GM12892 (cell line): ENCODE measurements at regions not wholly inside any gene's neighbourhood (a gene's known extent, or its start where the extent isn't known, plus 50 kb on each side); places are given as distances from the start of the nearest gene placed in this dataset.

Experiments
- POLR2A ChIP-seq: IDR thresholded peaks from 2 replicates; pipeline ENCODE4 v1.6.1; 2011; ENCODE audit warnings: low read depth, low read length, control low read depth
- POLR2AphosphoS5 ChIP-seq: IDR thresholded peaks from 2 replicates; pipeline ENCODE4 v1.6.1; 2011; ENCODE audit warnings: low read depth, low read length, control low read depth

- TF ChIP-seq POLR2A (no peak), POLR2AphosphoS5 (no peak)
Measured at GRCh38 chr12:70149665-70150064, 93.6 kb upstream of the CNOT2 start.
